H9 (cell line): ENCODE measurements at regions not wholly inside any gene's neighbourhood (a gene's known extent, or its start where the extent isn't known, plus 50 kb on each side); places are given as distances from the start of the nearest gene placed in this dataset.

Experiments
- DNase-seq: peaks from one replicate; pipeline ENCODE4 v3.0.0-alpha.2; 2017
- H2AFZ ChIP-seq: one replicate; pipeline ENCODE4 v1.6.1; 2013; ENCODE audit warnings: mild to moderate bottlenecking, low read length, control low read depth, moderate library complexity
- H2AK5ac ChIP-seq: 2 replicates; pipeline ENCODE4 v1.6.1; 2013; ENCODE audit warnings: low read length, control low read depth, mixed read lengths; ENCODE audit not compliant: insufficient read length
- H2BK120ac ChIP-seq: one replicate; pipeline ENCODE4 v1.6.1; 2013; ENCODE audit warnings: low read depth, mild to moderate bottlenecking, low read length, control low read depth, inconsistent platforms; ENCODE audit not compliant: poor library complexity, severe bottlenecking
- H2BK12ac ChIP-seq: 2 replicates; pipeline ENCODE4 v1.6.1; 2013; ENCODE audit warnings: low read length, control low read depth, mixed read lengths, low read depth; ENCODE audit not compliant: insufficient read length
- H2BK15ac ChIP-seq: 2 replicates; pipeline ENCODE4 v1.6.1; 2013; ENCODE audit warnings: low read depth, low read length, control low read depth
- H2BK20ac ChIP-seq: one replicate; pipeline ENCODE4 v1.6.1; 2013; ENCODE audit warnings: low read depth, mild to moderate bottlenecking, low read length, control low read depth, inconsistent platforms; ENCODE audit not compliant: poor library complexity, severe bottlenecking
- H2BK5ac ChIP-seq: 2 replicates; pipeline ENCODE4 v1.6.1; 2013; ENCODE audit warnings: low read length, control low read depth, mixed read lengths; ENCODE audit not compliant: insufficient read length
- H3K14ac ChIP-seq: 2 replicates; pipeline ENCODE4 v1.6.1; 2013; ENCODE audit warnings: low read length, control low read depth; ENCODE audit not compliant: insufficient read depth
- H3K18ac ChIP-seq: 2 replicates; pipeline ENCODE4 v1.6.1; 2013; ENCODE audit warnings: low read depth, mild to moderate bottlenecking, mixed read lengths, low read length, control low read depth; ENCODE audit not compliant: insufficient read length
- H3K23ac ChIP-seq: 2 replicates; pipeline ENCODE4 v1.6.1; 2013; ENCODE audit warnings: low read length, control low read depth, mixed read lengths, low read depth; ENCODE audit not compliant: insufficient read length
- H3K23me2 ChIP-seq: 2 replicates; pipeline ENCODE4 v1.6.1; 2013; ENCODE audit warnings: low read depth, mild to moderate bottlenecking, mixed read lengths, low read length, control low read depth; ENCODE audit not compliant: insufficient read length, poor library complexity, severe bottlenecking
- H3K27ac ChIP-seq: 2 replicates; pipeline ENCODE4 v1.5.1; 2013; ENCODE audit warnings: low read length, control low read depth, mixed read lengths, low read depth; ENCODE audit not compliant: insufficient read length
- H3K27me3 ChIP-seq: 2 replicates; pipeline ENCODE4 v1.6.1; 2013; ENCODE audit warnings: low read length, control low read depth, inconsistent platforms; ENCODE audit not compliant: insufficient read depth
- H3K4ac ChIP-seq: 2 replicates; pipeline ENCODE4 v1.6.1; 2013; ENCODE audit warnings: low read depth, mild to moderate bottlenecking, control low read depth, inconsistent platforms, low read length, moderate library complexity
- H3K4me1 ChIP-seq: 2 replicates; pipeline ENCODE4 v1.6.1; 2013; ENCODE audit warnings: low read length, control low read depth, inconsistent platforms; ENCODE audit not compliant: insufficient read depth
- H3K4me2 ChIP-seq: 2 replicates; pipeline ENCODE4 v1.6.1; 2013; ENCODE audit warnings: low read length, control low read depth, mixed read lengths; ENCODE audit not compliant: insufficient read length, insufficient read depth
- H3K56ac ChIP-seq: 2 replicates; pipeline ENCODE4 v1.6.1; 2013; ENCODE audit warnings: low read depth, mild to moderate bottlenecking, mixed read lengths, low read length, control low read depth; ENCODE audit not compliant: insufficient read length
- H3K79me1 ChIP-seq: 2 replicates; pipeline ENCODE4 v1.6.1; 2013; ENCODE audit warnings: low read depth, mild to moderate bottlenecking, moderate library complexity, low read length, control low read depth, inconsistent platforms; ENCODE audit not compliant: insufficient read depth, poor library complexity, severe bottlenecking
- H3K79me2 ChIP-seq: 2 replicates; pipeline ENCODE4 v1.6.1; 2013; ENCODE audit warnings: low read length, control low read depth, inconsistent platforms; ENCODE audit not compliant: insufficient read depth
- H3K9ac ChIP-seq: 2 replicates; pipeline ENCODE4 v1.6.1; 2013; ENCODE audit warnings: low read length, control low read depth, mixed read lengths; ENCODE audit not compliant: insufficient read length; ENCODE audit errors: extremely low read depth
- H3K9me3 ChIP-seq: one replicate; pipeline ENCODE4 v1.6.1; 2013; ENCODE audit warnings: low read depth, low read length, inconsistent platforms; ENCODE audit not compliant: control insufficient read depth
- H3T11ph ChIP-seq: one replicate; pipeline ENCODE4 v1.6.1; 2013; ENCODE audit warnings: mild to moderate bottlenecking, low read length, control low read depth, inconsistent platforms
- H4K20me1 ChIP-seq: one replicate; pipeline ENCODE4 v1.6.1; 2013; ENCODE audit not compliant: control insufficient read depth, insufficient read length, insufficient read depth
- H4K5ac ChIP-seq: 2 replicates; pipeline ENCODE4 v1.6.1; 2013; ENCODE audit warnings: low read depth, mild to moderate bottlenecking, mixed read lengths, low read length, control low read depth; ENCODE audit not compliant: insufficient read length
- H4K8ac ChIP-seq: replicated peaks from 2 replicates; pipeline ENCODE4 v1.6.1; 2013; ENCODE audit warnings: low read length, control low read depth, mixed read lengths, low read depth; ENCODE audit not compliant: insufficient read length
- H4K91ac ChIP-seq: 2 replicates; pipeline ENCODE4 v1.6.1; 2013; ENCODE audit warnings: low read depth, mild to moderate bottlenecking, moderate library complexity, mixed read lengths, low read length, control low read depth; ENCODE audit not compliant: insufficient read length
- H3K27ac Mint-ChIP-seq, 3 experiments: 2 replicates in 2 of 3; 3 replicates in 1 of 3; pipeline ENCODE4 v1.8.0; 2020 to 2021; ENCODE audit warnings: mixed read lengths in 3 of 3, mild to moderate bottlenecking in 1 of 3, moderate library complexity in 1 of 3
- H3K27me3 Mint-ChIP-seq: 2 replicates; pipeline ENCODE4 v1.8.0; 2021; ENCODE audit warnings: low read depth, mild to moderate bottlenecking, moderate library complexity, mixed read lengths
- H3K36me3 Mint-ChIP-seq, 3 experiments: 2 replicates in 2 of 3; 3 replicates in 1 of 3; pipeline ENCODE4 v1.8.0; 2020 to 2021; ENCODE audit warnings: low read depth in 3 of 3, mixed read lengths in 3 of 3; ENCODE audit not compliant: insufficient read depth in 1 of 3
- H3K4me1 Mint-ChIP-seq, 2 experiments: 2 replicates each; pipeline ENCODE4 v1.8.0; 2020; ENCODE audit warnings: mixed read lengths in 2 of 2
- H3K4me3 Mint-ChIP-seq, 2 experiments: 2 replicates in 1 of 2; 3 replicates in 1 of 2; pipeline ENCODE4 v1.8.0; 2020 to 2021; ENCODE audit warnings: mild to moderate bottlenecking in 2 of 2, mixed read lengths in 2 of 2, moderate library complexity in 1 of 2
- H3K9me3 Mint-ChIP-seq, 2 experiments: 2 replicates in 1 of 2; 3 replicates in 1 of 2; pipeline ENCODE4 v1.8.0; 2020; ENCODE audit warnings: mild to moderate bottlenecking in 2 of 2, mixed read lengths in 2 of 2, moderate library complexity in 1 of 2
- CTCF ChIP-seq: fragments of 200-600 bp; sonication (generic); conservative IDR thresholded peaks from 3 replicates; pipeline ENCODE4 v1.8.0; 2021; ENCODE audit warnings: antibody characterized with exemption, mild to moderate bottlenecking
- whole genome bisulfite sequencing: extraction: QIAGEN DNeasy Blood & Tissue Kit; methylation state at CpG from one replicate; pipeline ENCODE4 v1.1.7; 2013; ENCODE audit warnings: missing lambda C conversion rate, low lambda C conversion rate, mixed read lengths; ENCODE audit not compliant: insufficient read length; ENCODE audit errors: extremely low coverage; 5-methylcytosine and 5-hydroxymethylcytosine counted together

DNA sequence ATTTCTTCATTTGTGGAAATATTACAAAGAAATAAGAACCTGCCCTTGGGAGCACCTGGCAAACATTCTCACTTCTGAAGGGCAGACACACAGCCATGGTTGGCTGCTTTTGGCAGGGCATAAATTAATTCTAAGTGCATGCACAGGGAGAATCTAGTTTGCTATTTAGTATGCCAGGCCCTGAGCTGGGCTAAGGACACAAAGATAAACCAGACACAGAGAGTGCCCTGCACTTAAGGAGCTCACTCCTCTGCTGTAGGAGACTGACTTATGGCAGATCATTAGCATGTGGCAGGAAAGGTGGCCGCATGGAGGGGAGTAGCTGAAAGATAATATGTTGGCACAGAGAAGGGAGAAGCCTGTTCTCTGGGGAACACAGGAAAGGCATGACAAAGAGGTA is 367.0 kb downstream of the LPIN1 start:
- H3K27me3 Mint-ChIP-seq = no peaks in the 10 kb centered on the region
- Histone ChIP-seq H4K91ac (no peak overlapping the region), H3T11ph (no peak overlapping the region), H3K27ac (no peak overlapping the region), H2BK120ac (no peak overlapping the region), H3K18ac (no peak overlapping the region), H3K4me1 (peaks cover 3% of the 10 kb centered on the region; the same call in 1 of the 2 replicates), H3K4ac (no peak overlapping the region), H3K4me2 (no peak overlapping the region), H2BK15ac (no peak overlapping the region), H2AFZ (no peak overlapping the region), H3K14ac (no peak overlapping the region), H3K23ac (no peak overlapping the region), H3K23me2 (no peaks in the 10 kb centered on the region), H3K27me3 (no peaks in the 10 kb centered on the region), H2AK5ac (no peak overlapping the region), H3K9ac (no peak overlapping the region), H4K20me1 (no peaks in the 10 kb centered on the region), H3K79me2 (no peaks in the 10 kb centered on the region), H4K5ac (no peak overlapping the region), H4K8ac (no peak overlapping the region), H2BK12ac (no peak overlapping the region), H2BK20ac (no peak overlapping the region), H3K79me1 (no peaks in the 10 kb centered on the region), H2BK5ac (no peak overlapping the region), H3K56ac (no peak overlapping the region), H3K9me3 (no peaks in the 10 kb centered on the region)
- H3K4me3 Mint-ChIP-seq = no peak overlapping the region
- no peak for TF ChIP-seq CTCF
- no peak for DNase-seq
- H3K27ac Mint-ChIP-seq = no peak overlapping the region
- peaks cover 13 to 19% of the 10 kb centered on the region in 2 experiments for H3K4me1 Mint-ChIP-seq
- no peaks in the 10 kb centered on the region for H3K9me3 Mint-ChIP-seq
- peaks cover 0 to 2% (median 0%) of the 10 kb centered on the region in 3 experiments; a peak in 2 of 7 replicates for H3K36me3 Mint-ChIP-seq
- WGBS = no CpG with 5 or more reads among the region's 1 CpG
